ENCODE measurements at regions not wholly inside any gene's neighbourhood (a gene's known extent, or its start where the extent isn't known, plus 50 kb on each side); places are given as distances from the start of the nearest gene placed in this dataset.

DNA sequence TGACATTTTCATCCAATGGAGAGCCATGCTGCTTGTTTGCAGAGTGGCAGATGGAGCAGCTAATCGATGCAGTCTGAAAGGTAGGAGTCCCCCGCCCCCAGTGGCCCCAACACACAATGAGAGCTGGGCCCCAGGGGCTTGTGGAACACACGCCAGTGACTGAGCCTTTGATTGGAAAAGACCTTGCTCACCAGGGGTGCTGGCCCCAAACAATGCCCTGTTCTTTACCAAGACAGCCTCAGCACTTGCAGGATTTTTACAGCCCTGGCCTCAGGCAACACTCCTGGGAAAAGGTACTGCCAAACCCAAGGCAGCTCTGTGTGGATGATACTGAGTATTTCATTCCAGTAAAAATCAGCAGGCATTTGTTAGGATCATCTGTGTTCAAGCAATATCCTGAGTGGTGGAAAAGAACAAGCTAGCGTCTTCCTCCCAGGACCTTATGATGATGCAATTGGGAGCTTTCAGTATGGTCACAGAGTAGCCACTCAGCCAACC lies 276.8 kb upstream of the CLINT1 start:
- POLR2A ChIA-PET = interaction anchor here (0.6 kb wide), 1 partner anchor 361 kb away, joined by 4 read pairs; no protein-coding TSS in a partner anchor
- H3K27ac Mint-ChIP-seq = no peak overlapping the region
- H3K4me3 Mint-ChIP-seq = no peak overlapping the region

DNA sequence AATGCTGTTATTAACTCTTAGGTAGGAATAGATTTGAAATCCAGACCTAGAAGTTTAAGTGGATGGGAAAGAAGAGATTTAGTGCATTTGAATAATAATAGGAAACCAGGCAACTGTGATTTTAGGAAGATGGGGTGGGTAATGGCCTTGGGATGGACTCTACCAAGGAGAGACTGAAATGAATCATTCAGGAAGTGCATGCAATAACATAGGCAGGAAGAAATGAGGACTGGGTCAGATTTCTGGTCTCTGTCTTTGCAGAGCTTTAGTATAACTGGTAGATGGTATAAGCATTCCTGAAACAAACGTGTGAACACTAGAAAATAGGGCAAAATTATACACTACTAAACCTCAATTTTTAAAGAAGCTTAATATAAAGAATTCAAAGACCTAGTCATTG lies 274.4 kb upstream of the CLINT1 start:
- Mint-ChIP-seq H3K4me1 (peaks cover 35% of the 10 kb centered on the region), H3K27me3 (ENCODE audit: low read depth) (no peaks in the 10 kb centered on the region), H3K9me3 (peaks cover 2% of the 10 kb centered on the region; the same call in 1 of the 2 replicates), H3K27ac (no peak overlapping the region), H3K4me3 (no peak overlapping the region), H3K36me3 (no peaks in the 10 kb centered on the region)
- ATAC-seq (no peak), DNase-seq (ENCODE audit: low spot score) (no peak)
- CTCF ChIA-PET = no interaction called here
- TF ChIP-seq ATF6 (CRISPR knock-in tag; IDR thresholded peaks at IDR 0.05) = no peak
- TF ChIP-seq, protein P1, sequence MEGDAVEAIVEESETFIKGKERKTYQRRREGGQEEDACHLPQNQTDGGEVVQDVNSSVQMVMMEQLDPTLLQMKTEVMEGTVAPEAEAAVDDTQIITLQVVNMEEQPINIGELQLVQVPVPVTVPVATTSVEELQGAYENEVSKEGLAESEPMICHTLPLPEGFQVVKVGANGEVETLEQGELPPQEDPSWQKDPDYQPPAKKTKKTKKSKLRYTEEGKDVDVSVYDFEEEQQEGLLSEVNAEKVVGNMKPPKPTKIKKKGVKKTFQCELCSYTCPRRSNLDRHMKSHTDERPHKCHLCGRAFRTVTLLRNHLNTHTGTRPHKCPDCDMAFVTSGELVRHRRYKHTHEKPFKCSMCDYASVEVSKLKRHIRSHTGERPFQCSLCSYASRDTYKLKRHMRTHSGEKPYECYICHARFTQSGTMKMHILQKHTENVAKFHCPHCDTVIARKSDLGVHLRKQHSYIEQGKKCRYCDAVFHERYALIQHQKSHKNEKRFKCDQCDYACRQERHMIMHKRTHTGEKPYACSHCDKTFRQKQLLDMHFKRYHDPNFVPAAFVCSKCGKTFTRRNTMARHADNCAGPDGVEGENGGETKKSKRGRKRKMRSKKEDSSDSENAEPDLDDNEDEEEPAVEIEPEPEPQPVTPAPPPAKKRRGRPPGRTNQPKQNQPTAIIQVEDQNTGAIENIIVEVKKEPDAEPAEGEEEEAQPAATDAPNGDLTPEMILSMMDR (IDR thresholded peaks at IDR 0.05) = no peak
- TF ChIP-seq ELF4 (CRISPR knock-in tag; IDR thresholded peaks at IDR 0.05; ENCODE audit: low read depth) = no peak
- TF ChIP-seq ZNF396 (CRISPR knock-in tag; IDR thresholded peaks at IDR 0.05; ENCODE audit: borderline replicate concordance) = no peak
- no peak for TF ChIP-seq GABPB1 (CRISPR knock-in tag; IDR thresholded peaks at IDR 0.05)
- TF ChIP-seq E2F5 (CRISPR knock-in tag; IDR thresholded peaks at IDR 0.05) = no peak
- TF ChIP-seq EMX1 (CRISPR knock-in tag; IDR thresholded peaks at IDR 0.05) = no peak
- TF ChIP-seq, protein P2, sequence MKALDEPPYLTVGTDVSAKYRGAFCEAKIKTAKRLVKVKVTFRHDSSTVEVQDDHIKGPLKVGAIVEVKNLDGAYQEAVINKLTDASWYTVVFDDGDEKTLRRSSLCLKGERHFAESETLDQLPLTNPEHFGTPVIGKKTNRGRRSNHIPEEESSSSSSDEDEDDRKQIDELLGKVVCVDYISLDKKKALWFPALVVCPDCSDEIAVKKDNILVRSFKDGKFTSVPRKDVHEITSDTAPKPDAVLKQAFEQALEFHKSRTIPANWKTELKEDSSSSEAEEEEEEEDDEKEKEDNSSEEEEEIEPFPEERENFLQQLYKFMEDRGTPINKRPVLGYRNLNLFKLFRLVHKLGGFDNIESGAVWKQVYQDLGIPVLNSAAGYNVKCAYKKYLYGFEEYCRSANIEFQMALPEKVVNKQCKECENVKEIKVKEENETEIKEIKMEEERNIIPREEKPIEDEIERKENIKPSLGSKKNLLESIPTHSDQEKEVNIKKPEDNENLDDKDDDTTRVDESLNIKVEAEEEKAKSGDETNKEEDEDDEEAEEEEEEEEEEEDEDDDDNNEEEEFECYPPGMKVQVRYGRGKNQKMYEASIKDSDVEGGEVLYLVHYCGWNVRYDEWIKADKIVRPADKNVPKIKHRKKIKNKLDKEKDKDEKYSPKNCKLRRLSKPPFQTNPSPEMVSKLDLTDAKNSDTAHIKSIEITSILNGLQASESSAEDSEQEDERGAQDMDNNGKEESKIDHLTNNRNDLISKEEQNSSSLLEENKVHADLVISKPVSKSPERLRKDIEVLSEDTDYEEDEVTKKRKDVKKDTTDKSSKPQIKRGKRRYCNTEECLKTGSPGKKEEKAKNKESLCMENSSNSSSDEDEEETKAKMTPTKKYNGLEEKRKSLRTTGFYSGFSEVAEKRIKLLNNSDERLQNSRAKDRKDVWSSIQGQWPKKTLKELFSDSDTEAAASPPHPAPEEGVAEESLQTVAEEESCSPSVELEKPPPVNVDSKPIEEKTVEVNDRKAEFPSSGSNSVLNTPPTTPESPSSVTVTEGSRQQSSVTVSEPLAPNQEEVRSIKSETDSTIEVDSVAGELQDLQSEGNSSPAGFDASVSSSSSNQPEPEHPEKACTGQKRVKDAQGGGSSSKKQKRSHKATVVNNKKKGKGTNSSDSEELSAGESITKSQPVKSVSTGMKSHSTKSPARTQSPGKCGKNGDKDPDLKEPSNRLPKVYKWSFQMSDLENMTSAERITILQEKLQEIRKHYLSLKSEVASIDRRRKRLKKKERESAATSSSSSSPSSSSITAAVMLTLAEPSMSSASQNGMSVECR (CRISPR knock-in tag; IDR thresholded peaks at IDR 0.05; ENCODE audit: borderline replicate concordance) = no peak
- no peak for TF ChIP-seq USF2 (CRISPR knock-in tag; IDR thresholded peaks at IDR 0.05)
- TF ChIP-seq CREB1 (CRISPR knock-in tag; IDR thresholded peaks at IDR 0.05) = no peak
- TF ChIP-seq ZNF263 (CRISPR knock-in tag; IDR thresholded peaks at IDR 0.05; ENCODE audit: low read depth) = no peak
- TF ChIP-seq ZNF138 (CRISPR knock-in tag; conservative IDR thresholded peaks at IDR 0.05) = no peak
- no peak for TF ChIP-seq NR3C1 (CRISPR knock-in tag; conservative IDR thresholded peaks at IDR 0.05; ENCODE audit: low read depth)
- no peak for TF ChIP-seq IRF2 (CRISPR knock-in tag; IDR thresholded peaks at IDR 0.05; ENCODE audit: borderline replicate concordance, low read depth)
- TF ChIP-seq ZBTB21 (CRISPR knock-in tag; IDR thresholded peaks at IDR 0.05; ENCODE audit: borderline replicate concordance) = no peak
- no peak for TF ChIP-seq ZNF671 (CRISPR knock-in tag; IDR thresholded peaks at IDR 0.05)
- TF ChIP-seq ZNF317 (CRISPR knock-in tag; IDR thresholded peaks at IDR 0.05; ENCODE audit: borderline replicate concordance, low read depth) = no peak
- POLR2A ChIA-PET = no interaction called here

More for the DNA sequence above, 276.8 kb upstream of the CLINT1 start:
- CTCF ChIA-PET = interaction anchor here (0.8 to 1.8 kb wide), 5 partner anchors 60 to 636 kb away, joined by 3 to 8 read pairs (median 3); no protein-coding TSS in a partner anchor
- no peaks in the 10 kb centered on the region for H3K27me3 Mint-ChIP-seq (ENCODE audit: low read depth)
- H3K36me3 Mint-ChIP-seq = no peaks in the 10 kb centered on the region
- H3K4me1 Mint-ChIP-seq = peaks cover 45% of the 10 kb centered on the region
- TF ChIP-seq GRHL2 (CRISPR knock-in tag; IDR thresholded peaks at IDR 0.05; ENCODE audit: insufficient replicate concordance, severe bottlenecking) (no peak), ZNF423 (CRISPR knock-in tag; IDR thresholded peaks at IDR 0.05) (0 out of 2 replicates have a peak, but pooled peaks have one; percentile 5), GTF2I (CRISPR knock-in tag; conservative IDR thresholded peaks at IDR 0.05) (no peak), NFYB (CRISPR knock-in tag; conservative IDR thresholded peaks at IDR 0.05; ENCODE audit: low read depth) (peak; percentile 55), FOXJ3 (CRISPR knock-in tag; IDR thresholded peaks at IDR 0.05; ENCODE audit: borderline replicate concordance) (no peak)
- H3K9me3 Mint-ChIP-seq = peaks cover 9% of the 10 kb centered on the region
- DNase-seq (ENCODE audit: low spot score) (peak; percentile 70), ATAC-seq (peak; percentile 93)

Measured in WTC11 (cell line).